ENCODE measurements at regions not wholly inside any gene's neighbourhood (a gene's known extent, or its start where the extent isn't known, plus 50 kb on each side); places are given as distances from the start of the nearest gene placed in this dataset.

DNA sequence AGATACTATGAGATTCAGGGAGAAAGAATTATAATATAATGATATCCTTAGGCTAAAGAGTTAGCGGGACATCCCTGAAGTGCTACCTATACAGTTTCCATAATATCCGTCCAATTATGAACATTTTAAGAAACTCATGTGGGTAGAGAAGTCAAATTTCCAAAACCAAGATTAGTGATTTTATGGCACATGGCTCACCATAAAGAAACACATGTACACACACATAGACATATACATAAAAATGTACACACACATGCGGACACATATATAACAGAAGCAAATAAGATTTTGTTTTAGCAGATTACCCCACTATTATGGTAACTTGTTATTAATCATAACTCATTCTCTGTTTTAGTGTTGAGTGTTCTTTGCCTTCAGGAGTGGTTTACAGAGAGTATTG lies 566.7 kb upstream of the NEGR1 start:
- TF ChIP-seq POLR2A (IDR thresholded peaks at IDR 0.05; ENCODE audit: low read length), result no peak
- no peak for TF ChIP-seq GATA1 (IDR thresholded peaks at IDR 0.05; ENCODE audit: low read depth, low read length)

Data from erythroblast (primary cell).